ENCODE measurements at regions not wholly inside any gene's neighbourhood (a gene's known extent, or its start where the extent isn't known, plus 50 kb on each side); places are given as distances from the start of the nearest gene placed in this dataset.

- TF ChIP-seq CTCF (IDR thresholded peaks at IDR 0.05; ENCODE audit: low read length) = no peak
- TF ChIP-seq EZH2 (optimal IDR thresholded peaks at IDR 0.05; ENCODE audit: low read depth, low read length) = no peak
- TF ChIP-seq EZH2phosphoT487 (IDR thresholded peaks at IDR 0.05; ENCODE audit: low read length) = no peak
These were observed 121.7 kb upstream of the EXOC2 start for GRCh38 chr6:814378-815347.

Measured in MM.1S (cell line).